GM18505 (cell line): ENCODE measurements at regions not wholly inside any gene's neighbourhood (a gene's known extent, or its start where the extent isn't known, plus 50 kb on each side); places are given as distances from the start of the nearest gene placed in this dataset.
"Not testable (repeated sequence)": the region's sequence is repeated elsewhere in the genome, so short reads cannot be mapped to it uniquely, and the experiment has no call there.

Experiments used
- ATAC-seq: cut with Tn5 transposase; IDR thresholded peaks from one replicate; pipeline ENCODE4 v1.9.1; 2021; ENCODE audit not compliant: unreplicated experiment
- POLR2A ChIP-seq: IDR thresholded peaks from 4 replicates; pipeline ENCODE4 v1.6.1; 2011; ENCODE audit warnings: borderline replicate concordance; ENCODE audit not compliant: insufficient read depth, insufficient read length; ENCODE audit errors: extremely low read depth

DNA sequence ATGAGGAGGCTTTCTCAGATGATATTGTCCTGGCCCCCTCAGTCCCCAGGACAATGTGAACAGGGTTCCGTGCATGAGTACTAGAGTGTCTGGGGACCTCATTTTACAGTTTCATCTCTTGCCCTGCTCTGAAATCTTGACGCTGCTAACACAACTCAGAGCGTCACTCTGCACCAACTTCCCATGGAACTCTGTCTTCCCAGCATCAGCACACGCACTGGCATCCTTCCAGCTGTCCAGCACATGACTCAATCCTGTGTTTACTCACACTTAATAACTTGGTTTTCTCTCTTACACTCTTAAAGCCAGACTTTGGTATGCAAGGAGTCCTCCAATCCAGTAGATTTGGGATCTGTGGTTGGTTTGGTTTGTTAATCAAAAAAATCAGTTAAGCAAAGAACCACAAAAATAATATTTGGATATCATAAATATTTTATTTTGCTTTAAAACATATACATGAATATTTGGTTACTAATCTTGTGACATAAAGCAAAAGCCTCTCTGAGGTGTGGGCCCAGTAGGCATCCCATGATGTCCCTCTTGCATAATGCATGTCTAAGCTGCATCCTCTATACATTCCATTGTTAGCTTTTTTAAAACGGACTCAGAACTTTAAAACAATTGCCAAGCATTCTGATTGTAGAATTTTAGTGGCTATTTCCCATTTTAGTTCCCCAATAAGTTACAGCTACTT lies 131.0 kb downstream of the CXCL12 start:
- TF ChIP-seq POLR2A = no peak
- no peak for ATAC-seq

DNA sequence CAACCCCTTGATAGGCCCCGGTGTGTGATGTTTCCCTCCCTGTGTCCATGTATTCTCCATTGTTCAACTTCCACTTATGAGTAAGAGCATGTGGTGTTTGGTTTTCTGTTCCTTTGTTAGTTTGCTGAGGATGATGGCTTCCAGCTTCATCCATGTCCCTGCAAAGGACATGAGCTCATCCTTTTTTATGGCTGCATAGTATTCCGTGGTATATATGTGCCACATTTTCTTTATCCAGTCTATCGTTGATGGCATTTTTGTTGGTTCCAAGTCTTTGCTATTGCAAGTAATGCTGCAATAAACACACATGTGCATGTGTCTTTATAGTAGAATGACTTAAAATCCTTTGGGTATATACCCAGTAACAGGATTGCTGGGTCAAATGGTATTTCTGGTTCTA lies 132.3 kb downstream of the CXCL12 start:
- ATAC-seq = not testable (repeated sequence)

DNA sequence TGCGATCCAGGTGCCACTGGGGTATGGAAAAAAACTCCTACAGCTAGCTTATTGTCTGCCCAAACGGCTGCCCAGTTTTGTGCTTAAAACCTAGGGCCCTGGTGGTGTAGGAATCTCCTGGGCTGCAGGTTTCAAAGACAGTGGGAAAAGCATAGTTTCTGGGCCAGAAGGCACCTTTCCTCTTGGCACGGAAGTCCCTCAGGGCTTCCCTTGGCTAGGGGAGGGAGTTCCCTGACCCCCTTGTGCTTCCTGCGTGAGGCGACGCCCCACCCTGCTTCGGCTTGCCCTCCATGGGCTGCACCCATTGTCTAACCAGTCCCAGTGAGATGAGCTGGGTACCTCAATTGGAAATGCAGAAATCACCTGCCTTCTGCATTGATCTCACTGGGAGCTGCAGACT lies 135.0 kb downstream of the CXCL12 start:
- not testable (repeated sequence) for ATAC-seq

DNA sequence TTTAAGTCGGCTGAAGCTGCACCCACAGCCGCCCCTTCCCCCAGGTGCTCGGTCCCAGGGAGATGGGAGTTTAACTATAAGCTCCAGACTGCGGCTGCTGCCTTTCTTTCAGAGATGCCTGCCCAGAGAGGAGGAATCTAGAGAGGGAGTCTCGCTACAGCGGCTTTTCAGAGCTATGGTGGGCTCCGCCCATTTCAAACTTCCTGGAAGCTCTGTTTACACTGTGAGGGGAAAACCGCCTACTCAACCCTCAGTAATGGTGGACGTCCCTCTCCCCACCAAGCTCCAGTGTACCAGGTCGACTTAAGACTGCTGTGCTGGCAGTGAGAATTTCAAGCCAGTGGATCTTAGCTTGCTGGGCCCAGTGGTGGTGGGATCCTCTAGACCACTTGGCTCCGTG lies 135.4 kb downstream of the CXCL12 start:
- TF ChIP-seq POLR2A = no peak
- no peak for ATAC-seq

DNA sequence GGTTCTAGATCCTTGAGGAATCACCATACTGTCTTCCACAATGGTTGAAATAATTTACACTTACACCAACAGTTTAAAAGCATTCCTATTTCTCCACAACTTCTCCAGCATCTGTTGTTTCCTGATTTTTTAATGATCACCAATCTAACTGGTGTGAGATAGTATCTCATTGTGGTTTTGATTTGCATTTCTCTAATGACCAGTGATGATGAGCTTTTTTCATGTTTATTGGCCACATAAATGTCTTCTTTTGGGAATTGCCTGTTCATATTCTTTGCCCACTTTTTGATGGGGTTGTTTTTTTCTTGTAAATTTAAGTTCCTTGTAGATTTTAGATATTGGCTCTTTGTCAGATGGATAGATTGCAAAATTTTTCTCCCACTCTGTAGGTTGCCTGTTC lies 138.2 kb downstream of the CXCL12 start:
- not testable (repeated sequence) for ATAC-seq

DNA sequence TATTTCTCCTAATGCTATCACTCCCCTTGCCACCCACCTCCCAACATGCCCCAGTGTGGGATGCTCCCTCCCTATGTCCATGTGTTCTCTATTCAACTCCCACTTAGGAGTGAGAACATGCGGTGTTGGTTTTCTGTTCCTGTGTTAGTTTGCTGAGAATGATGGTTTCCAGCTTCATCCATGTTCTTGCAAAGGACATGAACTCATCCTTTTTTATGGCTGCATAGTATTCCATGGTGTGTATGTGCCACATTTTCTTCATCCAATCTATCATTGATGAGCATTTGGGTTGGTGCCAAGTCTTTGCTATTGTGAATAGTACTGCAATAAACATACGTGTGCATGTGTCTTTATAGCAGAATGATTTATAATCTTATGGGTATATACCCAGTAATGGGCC lies 138.6 kb downstream of the CXCL12 start:
- ATAC-seq = not testable (repeated sequence)

DNA sequence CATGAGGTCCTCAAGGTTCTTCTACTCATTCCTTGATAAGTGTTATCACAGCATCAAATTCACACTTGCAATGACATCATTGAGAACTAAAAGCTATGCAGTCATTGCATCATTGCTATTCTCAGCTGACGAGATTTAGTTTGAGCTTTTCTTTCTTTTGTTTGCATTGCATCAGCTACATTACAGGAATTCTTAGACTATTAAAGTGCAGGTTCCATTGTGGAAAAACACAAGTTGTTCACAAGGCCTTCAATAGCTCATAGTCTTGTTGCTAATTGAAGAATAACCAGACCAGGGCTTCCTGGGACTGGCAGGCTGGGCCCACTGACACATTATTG lies 139.3 kb downstream of the CXCL12 start:
- TF ChIP-seq POLR2A = no peak
- ATAC-seq = no peak

DNA sequence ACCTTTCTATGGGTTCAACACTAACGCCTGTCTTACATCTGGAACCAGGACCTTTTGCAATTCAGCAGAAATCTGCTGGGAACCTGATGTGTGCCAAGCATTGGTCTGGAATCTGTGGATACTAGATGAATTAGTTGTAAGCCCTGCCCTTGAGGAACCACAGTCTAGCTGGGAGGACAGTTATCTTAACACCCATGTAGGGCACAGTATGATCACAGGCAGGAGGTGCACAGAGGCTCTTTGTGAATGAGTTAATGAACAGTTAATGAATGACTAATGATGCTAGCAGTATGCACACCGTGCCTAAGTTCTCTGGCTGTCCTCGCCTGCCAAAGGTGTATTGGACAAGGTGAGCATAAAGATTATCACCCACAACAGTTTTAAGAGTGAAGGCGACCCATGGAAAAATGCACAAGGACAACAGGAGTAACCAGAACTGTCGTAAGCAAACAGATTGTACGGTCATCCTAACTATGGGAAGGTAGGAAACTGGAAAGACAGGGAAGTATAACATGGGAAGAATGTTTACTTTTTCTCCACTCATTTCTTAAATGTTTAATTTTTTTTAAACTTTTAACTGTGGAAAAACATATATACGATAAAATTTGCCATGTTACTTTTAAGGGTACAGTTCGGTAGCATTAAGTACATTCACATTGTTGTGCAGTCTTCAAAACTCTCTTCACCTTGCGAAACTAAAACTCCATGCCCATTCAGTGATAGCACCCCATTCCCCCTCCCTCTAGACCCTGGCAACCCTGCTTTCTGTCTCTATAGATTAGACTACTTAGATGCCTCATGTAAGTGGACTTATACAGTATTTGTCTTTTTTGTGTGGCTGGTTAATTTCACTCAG lies 139.9 kb downstream of the CXCL12 start:
- no peak for TF ChIP-seq POLR2A
- ATAC-seq = no peak

DNA sequence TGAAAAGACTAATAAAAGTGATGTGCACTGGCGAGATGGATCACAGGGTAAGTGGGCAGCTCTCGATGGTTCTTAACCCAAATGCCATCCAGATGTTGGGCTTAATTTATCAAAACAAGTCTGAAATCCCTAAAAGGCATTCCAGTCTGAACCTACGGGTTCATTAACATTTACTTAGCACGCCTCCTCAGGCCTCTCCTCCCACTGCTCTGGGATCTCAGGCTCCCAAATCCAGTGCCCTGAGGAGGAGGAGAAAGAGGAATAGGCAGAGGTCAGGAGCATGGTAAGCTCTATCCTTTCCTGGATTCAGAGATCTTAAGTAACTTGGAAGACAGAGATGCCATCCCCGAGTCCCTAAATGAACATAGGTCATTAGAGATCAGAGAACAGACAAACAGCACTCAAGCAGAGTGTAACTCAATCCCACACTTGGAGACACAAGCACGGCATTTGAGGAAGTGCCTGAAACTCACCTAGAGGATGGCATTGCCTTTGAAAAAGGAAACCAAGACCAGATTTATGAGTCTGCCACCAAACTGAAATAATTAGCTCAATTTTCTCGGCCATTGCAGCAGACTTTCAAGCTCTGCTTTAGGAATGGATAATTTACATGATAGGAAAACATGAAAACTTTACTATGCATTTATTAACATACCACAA lies 140.9 kb downstream of the CXCL12 start:
- no peak for ATAC-seq
- TF ChIP-seq POLR2A = no peak

DNA sequence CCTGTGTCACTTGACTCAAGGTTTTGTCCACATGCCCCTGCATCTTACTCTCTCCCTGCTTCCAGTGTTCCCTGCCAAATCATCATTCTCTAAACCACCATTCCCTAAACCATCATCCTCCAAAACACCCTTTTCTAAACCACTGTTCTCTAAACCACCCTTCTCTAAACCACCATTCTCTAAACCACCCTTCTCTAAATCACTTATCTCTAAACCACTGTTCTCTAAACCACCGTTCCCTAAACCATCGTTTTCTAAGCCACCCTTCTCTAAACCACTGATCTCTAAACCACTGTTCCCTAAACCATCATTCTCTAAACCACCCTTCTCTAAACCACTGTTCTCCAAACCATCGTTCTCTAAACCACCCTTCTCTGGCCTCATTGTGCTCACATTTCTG lies 142.1 kb downstream of the CXCL12 start:
- no peak for ATAC-seq
- no peak for TF ChIP-seq POLR2A

DNA sequence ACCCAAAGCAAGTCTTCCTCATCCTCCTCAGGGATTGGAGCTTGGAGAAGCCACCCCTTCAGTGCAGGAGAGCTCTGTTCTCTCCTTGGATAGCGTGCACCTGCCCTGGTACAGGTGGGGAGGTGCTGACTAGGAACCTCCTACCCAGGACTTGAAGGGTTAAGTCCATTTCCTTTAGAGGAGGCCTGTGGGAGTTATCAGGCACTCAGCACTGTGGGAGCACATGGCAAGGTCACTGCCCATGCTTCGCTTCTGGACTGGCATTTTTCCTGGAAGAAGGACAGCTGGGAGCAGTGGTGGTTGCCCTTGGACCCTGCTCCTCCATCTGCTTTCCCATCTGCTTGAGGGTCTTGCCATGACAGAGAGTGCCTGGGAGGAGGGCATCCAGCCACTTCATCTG lies 142.8 kb downstream of the CXCL12 start:
- no peak for TF ChIP-seq POLR2A
- ATAC-seq = no peak

DNA sequence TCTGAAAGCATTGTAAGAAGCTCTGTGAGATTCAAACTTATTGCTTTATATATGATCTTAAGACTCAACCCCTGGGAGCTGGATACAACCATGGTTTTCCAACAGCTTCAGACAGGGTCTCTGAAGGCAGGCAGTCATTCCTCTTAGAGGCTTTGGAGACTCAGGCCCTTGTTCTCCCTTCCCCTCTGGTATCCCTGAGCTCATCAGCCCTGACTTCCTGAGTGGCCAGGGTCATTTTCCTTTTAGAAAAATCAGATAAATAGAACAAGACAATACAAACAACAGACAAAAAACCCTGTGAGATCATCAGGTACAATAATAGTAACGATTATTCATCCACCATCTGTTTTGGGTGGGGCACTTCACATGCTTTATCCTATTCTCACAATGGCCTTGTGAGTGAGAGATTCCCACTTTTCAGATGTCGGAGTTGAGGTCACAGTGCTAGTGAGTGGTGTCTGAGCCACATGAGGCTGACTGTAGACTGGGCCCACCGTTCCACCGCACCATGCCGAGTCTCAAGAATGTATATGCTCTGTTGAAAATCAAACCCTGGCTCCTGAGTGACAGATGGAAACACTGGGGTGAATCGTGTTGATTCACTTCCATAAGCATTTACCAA lies 144.2 kb downstream of the CXCL12 start:
- ATAC-seq = no peak
- TF ChIP-seq POLR2A = no peak

DNA sequence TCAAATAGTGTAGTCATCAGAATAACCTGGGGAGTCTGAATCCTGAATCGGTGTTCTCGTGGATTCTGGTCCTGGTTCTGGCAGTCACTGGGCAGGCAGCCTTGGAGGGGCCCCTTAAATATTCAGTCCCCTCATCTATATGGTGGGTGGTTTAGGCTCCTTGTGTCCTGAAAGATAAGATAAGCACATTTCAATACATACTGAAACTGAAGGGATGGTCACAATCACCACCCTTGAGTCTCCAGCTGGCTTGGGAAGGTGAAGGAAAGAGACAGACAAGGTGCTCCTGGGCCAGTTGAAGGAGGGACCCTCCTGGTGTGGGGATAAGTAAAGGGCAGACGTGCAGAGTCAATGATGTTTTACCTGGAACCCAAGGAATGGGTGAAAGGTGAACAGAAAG lies 146.7 kb downstream of the CXCL12 start:
- no peak for TF ChIP-seq POLR2A

More for the DNA sequence above, 146.7 kb downstream of the CXCL12 start:
- ATAC-seq = no peak
